SH-SY5Y (cell line): ENCODE measurements at regions not wholly inside any gene's neighbourhood (a gene's known extent, or its start where the extent isn't known, plus 50 kb on each side); places are given as distances from the start of the nearest gene placed in this dataset.

ENCODE experiments used
- GATA2 ChIP-seq: IDR thresholded peaks from 2 replicates; pipeline ENCODE4 v1.6.1; 2011; ENCODE audit warnings: mild to moderate bottlenecking, low read depth, low read length
- GATA3 ChIP-seq: IDR thresholded peaks from 2 replicates; pipeline ENCODE4 v1.6.1; 2011; ENCODE audit warnings: low read depth, mild to moderate bottlenecking, low read length, moderate library complexity

DNA sequence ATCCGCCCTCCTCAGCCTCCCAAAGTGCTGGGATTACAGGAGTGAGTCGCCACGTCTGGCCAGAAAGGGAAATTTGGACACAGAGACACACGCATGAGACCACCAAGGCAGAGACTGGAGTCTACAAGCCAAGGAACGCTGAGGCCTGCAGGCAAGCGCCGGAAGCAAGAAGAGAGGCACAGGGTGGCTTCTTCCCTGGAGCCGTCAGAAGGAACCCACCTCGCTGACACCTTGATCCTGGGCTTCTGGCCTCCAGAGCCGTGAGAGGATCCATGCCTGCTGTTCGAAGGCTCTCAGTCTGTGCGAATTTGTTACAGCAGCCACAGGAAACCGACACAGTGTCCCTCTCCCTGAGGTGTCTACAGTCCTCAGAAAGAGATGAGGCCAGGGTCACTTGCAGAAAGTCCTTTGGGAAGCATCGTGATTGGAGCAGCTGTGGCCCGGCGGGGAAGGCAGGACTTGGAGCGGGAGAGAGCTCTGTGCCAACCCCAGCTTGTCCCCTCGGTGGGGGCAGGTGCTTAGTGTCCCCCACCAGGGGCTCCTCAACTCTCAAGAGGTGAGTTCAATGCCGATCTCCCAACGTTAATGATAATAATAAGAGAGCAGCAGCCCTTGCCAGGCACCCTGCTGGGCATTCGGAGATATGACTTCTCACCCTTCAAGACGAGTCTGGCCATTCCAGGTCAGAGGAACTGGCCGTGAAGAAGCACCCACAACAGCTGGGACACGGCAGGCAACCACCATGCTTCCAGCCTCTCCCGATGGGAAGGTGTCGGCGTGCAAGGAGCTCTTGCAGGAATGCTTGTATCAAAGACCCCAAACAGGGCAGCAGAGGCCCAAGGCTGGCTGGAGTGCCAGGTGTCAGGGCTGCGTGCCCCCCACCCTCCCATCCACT is 68.4 kb upstream of the TNRC6C start:
- no peak for TF ChIP-seq GATA2
- no peak for TF ChIP-seq GATA3
